SU-DHL-6 (cell line): ENCODE measurements at regions not wholly inside any gene's neighbourhood (a gene's known extent, or its start where the extent isn't known, plus 50 kb on each side); places are given as distances from the start of the nearest gene placed in this dataset.

Source experiments
- EZH2phosphoT487 ChIP-seq: fragments of 200-600 bp; sonication (generic), shearing (Covaris generic); conservative IDR thresholded peaks from 2 replicates; pipeline ENCODE4 v1.6.1; 2018; ENCODE audit warnings: mild to moderate bottlenecking, antibody characterized with exemption, low read length, moderate library complexity, mixed read lengths
- TF ChIP-seq, protein P1 (sequence below): fragments of 200-600 bp; sonication (generic); IDR thresholded peaks from one replicate; pipeline ENCODE4 v1.5.1; 2017; ENCODE audit warnings: antibody characterized with exemption, mild to moderate bottlenecking, low read length, moderate library complexity; ENCODE audit not compliant: insufficient read depth, poor library complexity, severe bottlenecking

DNA sequence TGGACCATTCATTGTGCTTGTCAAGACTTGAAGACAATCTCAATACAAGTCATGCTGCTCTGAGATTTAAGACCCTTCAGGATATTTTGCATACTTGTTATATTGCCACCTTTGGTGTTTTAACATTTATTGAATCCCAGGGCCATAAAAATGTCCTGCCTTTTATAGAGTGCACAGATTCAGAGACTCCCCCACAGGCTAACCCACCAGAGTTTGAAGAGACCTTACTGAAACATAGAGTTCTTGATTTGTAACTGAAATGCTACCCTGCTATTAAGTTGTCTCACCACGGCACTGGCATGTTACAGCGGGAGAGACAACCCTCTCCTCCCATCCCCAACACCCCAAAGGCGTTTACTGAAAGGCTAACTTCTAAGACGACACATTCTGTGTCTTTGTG, 313.9 kb upstream of the USP24 start:
- TF ChIP-seq, protein P1, sequence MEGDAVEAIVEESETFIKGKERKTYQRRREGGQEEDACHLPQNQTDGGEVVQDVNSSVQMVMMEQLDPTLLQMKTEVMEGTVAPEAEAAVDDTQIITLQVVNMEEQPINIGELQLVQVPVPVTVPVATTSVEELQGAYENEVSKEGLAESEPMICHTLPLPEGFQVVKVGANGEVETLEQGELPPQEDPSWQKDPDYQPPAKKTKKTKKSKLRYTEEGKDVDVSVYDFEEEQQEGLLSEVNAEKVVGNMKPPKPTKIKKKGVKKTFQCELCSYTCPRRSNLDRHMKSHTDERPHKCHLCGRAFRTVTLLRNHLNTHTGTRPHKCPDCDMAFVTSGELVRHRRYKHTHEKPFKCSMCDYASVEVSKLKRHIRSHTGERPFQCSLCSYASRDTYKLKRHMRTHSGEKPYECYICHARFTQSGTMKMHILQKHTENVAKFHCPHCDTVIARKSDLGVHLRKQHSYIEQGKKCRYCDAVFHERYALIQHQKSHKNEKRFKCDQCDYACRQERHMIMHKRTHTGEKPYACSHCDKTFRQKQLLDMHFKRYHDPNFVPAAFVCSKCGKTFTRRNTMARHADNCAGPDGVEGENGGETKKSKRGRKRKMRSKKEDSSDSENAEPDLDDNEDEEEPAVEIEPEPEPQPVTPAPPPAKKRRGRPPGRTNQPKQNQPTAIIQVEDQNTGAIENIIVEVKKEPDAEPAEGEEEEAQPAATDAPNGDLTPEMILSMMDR = no peak
- TF ChIP-seq EZH2phosphoT487 = no peak
